AML-193 (cell line): ENCODE measurements at regions not wholly inside any gene's neighbourhood (a gene's known extent, or its start where the extent isn't known, plus 50 kb on each side); places are given as distances from the start of the nearest gene placed in this dataset.
"Not testable (repeated sequence)": the region's sequence is repeated elsewhere in the genome, so short reads cannot be mapped to it uniquely, and the experiment has no call there.

ENCODE experiments used
- DNase-seq, 2 experiments: peaks; one replicate each; lab custom pipeline; 2025; lab: John Stamatoyannopoulos, UW

DNA sequence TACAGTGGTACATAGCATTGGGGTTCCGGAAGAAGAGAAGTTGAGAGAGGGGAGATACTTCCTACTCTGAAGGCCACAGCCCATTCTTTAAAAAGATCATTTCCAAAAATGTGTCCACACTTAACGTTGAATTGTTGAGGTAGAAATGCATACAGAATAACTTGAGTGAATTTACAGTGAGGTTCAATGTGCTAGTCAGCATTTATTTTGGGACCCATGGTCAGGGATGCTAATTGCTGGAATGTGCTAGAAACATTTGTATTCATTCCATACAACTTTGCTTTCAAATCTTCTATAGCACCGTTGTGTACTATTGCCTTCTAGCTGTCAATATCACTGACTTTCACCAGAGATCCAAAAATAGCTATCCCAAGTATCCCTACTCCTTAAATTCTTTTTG is 325.9 kb downstream of the SATB2 start:
- DNase-seq, result no peak

DNA sequence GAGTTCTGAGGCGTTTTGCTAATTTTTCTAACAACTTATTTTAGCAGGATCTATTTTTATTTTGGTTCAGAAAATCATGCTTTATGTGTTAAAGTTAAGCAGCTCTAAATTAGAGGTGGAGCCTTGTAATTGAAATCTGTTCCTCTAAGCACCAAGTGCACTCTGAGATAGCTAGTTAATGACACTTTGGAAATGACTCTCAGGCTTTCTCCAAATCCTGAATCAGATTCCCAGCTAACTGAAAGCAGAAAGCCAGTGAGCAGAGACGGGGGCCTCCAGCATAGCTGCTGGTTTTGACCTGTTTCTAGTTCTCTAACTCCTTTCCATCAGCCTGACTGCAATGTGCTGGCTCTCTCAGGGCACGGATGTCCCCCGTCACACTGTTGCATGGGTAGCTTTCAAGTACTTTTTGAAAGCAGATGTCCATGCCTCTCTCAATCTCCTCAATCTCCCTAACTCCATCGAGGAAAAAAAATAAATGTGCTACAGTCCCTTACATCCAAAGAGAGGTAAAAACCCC is 326.5 kb downstream of the SATB2 start:
- no peak for DNase-seq

DNA sequence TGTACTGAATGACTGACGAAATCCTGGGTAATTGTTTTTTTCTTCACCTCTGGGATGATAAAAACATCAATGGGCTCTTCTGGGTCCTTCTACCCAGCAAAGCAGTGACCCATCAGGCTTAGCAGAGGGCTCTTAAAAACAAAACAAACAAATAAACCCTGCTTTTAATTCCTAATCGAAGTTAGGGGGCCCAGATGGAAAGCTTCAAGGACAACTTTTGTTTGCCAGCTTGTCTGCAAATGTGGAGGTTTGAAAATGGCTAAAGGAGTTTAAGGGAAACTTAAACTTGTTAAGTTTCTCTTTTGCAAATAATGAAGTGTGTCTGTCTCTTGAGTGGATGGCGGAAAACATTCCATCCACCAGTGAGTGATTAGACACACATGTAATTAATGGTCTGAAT is 327.2 kb downstream of the SATB2 start:
- no peak for DNase-seq

DNA sequence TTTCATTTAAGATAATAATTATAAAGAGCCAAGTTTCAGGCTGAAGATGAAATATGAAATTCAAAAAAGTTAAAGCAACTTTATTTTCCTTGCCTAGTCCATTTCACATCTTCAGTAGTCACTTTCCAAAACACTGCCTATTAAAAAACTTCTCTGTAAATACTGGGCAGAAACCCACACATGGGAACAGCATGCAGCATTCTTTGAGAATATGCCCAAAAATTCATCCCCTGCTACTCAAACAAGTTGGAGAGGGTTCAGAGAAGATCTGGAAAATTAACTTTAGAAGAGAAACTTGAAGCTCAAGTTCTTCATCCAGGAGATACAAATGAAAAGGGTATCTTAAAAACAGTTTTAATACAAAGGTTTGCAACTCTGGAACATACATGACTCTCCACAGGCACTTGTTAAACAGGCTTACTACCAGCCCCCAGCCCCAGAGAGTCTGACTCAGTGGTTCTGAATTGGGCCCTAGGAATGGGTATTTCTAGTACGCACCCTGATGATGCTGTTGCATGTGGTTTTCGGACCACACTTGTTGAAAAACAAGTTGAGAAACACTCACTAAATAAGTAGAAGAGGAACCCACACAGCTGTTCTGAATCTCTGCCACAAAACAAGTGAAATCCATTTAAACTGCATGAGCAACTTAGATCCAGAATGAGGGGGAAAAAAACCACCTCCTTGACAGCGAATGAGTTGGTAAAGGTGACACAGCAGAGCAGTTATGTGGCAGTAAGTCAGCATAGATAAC is 329.1 kb downstream of the SATB2 start:
- no peak for DNase-seq

DNA sequence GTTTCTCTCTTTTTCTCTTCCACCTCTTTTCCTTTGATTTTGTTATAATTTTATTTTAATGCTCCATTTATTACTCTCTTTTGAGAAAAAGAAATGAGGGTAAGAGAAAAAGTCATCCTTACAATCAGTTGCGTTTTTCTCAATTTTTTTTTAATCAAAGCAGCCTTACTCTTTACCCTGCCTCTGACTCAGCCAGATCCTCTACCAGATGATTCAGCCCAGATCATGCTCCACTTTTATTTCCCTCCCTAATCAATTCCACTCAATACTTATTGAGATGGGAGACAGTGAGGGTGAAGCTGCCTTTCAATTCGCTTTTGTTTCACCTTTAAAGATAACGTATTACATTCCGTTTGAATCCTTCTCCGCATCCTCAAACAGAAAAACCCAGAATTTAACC is 337.9 kb downstream of the SATB2 start:
- no peak for DNase-seq

DNA sequence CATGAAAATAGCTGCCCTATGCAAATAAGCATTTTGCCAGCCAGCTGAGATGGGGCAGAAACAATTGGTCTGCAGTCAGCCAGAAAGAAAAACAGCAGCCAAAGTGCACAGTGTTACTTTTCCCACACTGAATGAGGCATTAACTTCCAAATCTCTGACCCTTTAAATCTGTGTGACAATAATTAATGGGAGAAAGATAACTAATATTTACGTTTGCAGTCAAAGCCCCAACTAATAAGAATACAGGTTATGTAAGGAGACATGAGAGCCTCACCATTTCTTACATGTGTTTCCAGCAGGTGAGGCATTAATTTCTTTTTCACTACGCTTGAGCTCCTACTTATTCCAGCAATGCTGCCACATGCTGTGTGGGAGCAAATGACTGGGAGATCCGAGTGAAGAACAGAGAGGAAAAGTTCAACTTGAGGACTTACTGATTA is 339.0 kb downstream of the SATB2 start:
- DNase-seq, result no peak

DNA sequence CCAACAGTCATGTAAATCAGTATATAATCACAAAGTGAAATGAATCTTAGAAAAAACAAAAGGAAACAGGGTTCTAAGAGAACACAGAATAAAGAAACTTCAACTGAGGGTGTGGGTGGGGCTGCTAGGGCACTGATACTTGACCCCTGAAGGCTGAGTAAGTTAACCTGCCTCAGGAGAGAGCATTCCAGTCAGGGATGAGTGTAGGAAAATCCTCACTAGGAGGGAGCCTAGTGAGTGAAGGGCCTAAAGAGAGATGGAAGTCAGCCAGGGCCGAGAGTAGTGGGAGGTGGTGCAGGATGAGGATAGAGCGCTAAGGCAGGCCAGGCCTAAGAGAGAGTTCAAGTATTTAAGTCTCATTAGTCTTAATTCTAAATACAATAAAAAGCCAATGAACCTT is 342.6 kb downstream of the SATB2 start:
- no peak for DNase-seq

DNA sequence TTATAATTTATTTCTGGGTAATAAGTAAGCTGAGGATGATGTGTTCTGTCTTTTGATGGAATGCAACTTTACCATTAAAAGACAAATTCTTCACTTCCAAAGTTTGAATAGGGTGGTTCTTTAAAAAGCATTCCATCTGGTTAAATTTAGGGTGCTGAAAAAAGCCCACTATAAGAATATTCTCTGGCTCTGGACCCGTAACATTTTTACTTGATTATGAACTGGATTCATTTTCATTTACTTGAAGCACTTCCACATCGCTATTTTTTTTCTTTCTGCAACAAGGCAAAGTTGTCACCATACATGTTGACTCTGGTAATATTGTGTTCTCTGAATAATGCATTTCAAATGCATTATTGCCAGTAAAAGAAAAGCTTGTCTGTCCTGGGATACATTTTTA is 344.6 kb downstream of the SATB2 start:
- no peak for DNase-seq

- DNase-seq, result no peak
These were observed 346.3 kb downstream of the SATB2 start for GRCh38 chr2:199111458-199111857.

- DNase-seq, result no peak
These were observed 349.7 kb downstream of the SATB2 start for GRCh38 chr2:199108056-199108455.

GRCh38 chr2:199105826-199106225 is 351.9 kb downstream of the SATB2 start:
- DNase-seq, result no peak

- DNase-seq, result no peak
These were observed 356.3 kb downstream of the SATB2 start for GRCh38 chr2:199101487-199101886.

DNA sequence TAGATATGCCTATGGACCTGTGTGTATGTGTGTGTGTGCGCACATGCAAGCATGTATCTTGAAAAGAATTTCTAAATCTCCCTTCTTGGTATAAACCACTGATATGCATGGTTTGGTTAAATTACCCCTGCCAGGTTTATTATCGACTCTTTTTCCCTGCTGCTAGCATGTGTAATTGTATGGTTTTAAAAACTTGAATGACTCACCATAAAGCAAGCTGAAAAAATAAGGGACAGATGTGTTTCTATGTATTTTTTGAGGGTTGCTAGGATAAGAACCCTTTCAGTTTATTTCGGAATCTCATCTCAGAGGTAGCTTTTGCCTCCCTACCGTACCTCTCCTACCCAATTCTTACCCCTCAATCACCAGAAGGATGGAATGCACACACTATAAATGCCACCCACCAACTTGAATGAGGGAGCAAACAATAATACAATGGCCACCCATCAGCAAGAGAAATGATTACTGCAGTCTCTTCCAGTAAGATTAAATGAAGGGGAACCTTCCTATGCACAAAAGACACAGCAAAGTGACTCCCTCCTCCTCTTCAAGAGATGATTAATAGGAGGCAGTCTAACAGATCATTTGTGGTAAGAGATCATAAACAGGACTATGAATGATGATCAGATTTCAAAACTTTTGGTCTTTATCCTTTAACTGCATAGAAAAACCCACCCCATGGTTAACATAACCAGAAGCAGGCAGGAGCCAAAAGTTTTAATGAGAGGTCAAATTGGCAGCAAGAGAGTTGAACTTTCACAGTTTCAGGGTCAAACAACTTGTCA is 357.2 kb downstream of the SATB2 start:
- DNase-seq, result no peak

DNA sequence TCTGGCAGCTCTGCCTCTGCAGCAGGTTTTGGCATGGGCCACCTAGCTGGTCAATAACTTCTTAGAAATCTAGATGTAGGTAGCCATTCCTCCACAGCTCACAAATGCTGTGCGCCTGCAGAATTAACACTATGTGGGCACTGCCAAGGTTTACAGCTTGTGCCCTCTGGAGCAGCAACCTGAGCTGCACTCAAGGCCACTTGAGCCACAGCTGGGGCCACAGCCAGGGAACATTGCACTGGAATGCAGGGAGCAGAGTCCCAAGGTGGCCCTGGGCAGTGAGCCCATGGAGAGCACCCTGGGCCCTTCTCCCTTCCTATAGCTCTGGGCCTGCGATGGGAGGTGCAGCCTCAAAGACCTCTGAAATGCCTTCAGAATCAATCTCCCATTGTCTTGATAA is 365.3 kb downstream of the SATB2 start:
- DNase-seq, result no peak

DNA sequence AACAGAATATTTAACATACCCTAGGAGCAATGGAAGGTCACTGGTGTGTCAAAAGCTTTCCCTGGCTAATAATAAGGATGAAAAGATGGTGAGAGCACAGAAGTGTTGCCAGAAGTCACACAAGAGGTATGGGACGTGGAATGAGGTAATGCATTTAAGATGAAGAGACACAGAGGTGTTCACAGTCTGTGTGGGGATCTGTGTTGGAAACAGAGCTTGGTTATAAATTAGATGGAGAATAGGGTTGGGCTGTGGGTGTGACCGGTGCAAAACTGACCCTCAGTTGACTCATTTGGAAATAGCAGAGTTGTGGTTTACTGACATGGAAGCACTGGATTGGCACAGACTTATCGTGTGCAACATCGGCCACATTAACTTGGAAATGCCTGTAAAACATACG is 372.5 kb downstream of the SATB2 start:
- DNase-seq, result no peak

DNA sequence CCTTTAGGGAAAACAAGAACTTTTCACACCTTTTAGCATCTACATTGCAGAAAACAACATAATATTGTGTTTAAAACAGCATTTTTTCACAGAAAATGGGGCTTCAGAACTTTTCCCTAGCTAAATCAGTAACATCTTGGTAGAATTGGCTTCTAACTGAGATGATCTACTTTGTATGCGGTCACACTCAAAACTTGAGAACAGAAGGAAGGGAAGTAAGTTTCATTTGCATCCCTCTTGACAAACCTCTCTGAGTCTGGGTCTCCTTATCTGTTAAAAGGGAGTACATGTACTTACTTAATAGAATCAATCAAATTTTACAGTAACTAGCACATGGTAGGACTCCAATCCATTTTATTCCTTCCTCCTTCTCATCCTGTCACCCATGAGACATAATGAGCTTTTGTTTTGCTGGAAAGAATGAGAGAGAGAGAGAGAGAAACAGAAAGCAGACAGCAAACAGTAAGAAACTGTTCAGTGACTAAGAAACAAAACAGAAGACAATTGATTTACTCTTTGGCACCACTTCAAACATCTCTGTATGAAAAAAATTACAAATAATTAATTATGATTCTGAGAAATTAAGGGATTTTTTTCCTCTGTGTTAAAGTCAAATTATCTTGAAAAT is 387.3 kb downstream of the SATB2 start:
- no peak for DNase-seq

- DNase-seq, result no peak
These were observed 393.5 kb downstream of the SATB2 start for GRCh38 chr2:199064201-199064600.

DNA sequence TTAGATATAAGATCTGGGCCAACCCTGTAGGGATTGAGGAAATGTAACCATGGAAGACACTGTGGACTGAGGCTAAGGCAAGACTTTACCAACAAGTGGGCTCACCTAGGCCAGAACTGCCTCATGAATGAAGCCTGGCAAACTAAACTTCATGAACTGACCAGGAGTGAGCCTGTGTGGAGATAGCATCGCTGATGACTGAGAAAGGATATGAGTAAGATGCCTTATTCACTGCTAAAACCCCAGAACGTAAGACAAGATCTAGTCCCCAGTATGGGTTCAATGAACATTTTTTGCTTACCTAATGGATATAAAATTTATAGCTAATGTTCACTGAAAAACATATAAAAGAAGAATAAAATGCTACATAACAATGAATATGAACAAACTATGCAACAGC is 399.8 kb downstream of the SATB2 start:
- no peak for DNase-seq

DNA sequence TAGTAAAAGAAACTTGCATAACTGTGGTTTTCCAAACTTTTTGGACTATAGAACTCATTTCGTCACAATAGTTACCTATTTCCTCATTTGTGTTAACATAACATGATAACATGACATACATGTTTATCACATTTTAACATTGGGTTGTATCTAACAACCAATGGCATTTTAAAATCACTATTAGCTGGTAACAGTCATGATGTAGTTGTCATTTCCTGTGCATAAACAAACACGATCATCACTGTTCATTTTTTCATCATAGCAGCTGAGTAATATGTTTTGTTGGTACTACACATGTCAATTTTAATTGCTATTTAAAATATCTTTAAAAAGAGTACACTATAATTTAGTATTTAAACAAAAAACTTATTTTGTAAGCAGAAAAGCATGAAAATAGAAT is 402.4 kb downstream of the SATB2 start:
- no peak for DNase-seq

DNA sequence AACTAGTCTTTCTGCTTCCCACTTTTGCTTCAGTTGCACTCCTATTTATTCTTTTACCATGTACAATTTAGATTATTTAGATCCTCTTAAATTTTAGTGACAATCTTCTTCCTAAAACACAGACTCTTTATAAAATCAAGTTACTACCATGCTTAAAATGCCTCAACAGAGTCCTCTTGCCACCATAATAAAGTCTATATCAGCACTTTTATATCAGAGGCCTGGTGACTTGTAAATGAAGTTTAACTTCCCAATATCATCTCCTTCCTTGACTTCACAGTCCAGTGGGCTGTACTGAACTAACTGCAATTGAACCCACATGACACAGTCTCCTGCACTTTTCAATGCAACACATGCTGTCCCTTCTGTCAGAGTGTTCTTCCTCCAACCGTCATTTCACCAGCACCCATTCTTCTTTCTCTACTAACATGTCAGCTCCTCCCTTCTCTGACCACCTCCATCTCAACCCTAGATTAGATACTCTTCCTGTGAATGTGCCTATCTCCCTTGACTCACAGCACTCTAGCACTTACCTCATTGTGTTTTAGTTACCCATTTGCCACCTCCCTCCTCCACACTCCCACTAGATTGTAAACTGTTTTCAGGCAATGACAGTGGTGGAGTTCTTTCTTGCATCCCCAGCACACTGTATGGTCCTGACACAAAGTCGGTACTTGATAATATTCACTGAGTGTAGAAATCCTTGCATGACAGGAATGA is 414.9 kb downstream of the SATB2 start:
- no peak for DNase-seq

DNA sequence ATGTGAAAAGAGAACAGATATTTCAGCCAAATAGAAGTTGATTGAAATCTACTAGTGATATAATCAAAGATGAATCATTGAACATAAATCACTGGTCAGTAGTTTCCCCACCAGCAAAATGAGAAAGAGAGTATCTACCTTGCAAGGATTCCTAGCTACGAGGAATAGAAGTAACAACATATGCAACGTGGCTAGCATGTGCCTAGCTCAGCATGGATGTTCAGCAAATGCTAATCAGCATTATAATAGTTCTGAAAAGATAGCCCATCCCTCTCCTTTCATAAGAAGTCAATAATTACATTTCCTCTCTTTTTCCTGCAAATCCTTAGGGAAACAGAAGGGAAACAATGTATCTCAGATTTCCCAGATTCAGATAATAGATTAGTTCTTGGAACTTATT is 417.2 kb downstream of the SATB2 start:
- no peak for DNase-seq

DNA sequence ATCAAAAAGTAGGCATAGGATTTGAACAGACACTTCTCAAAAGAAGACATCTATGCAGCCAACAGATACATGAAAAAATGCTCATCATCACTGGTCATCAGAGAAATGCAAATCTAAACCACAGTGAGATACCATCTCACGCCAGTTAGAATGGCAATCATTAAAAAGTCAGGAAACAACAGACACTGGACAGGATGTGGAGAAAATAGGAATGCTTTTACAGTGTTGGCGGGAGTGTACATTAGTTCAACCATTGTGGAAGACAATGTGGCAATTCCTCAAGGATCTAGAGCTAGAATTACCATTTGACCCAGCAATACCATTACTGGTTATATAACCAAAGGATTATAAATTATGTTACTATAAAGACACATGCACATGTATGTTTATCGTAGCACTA is 424.0 kb downstream of the SATB2 start:
- DNase-seq, result not testable (repeated sequence)
